HG02642 (cell line): ENCODE measurements at regions not wholly inside any gene's neighbourhood (a gene's known extent, or its start where the extent isn't known, plus 50 kb on each side); places are given as distances from the start of the nearest gene placed in this dataset.

Experiments used
- ATAC-seq: cut with Tn5 transposase; IDR thresholded peaks from one replicate; pipeline ENCODE4 v1.9.1; 2021; ENCODE audit warnings: mild to moderate bottlenecking; ENCODE audit not compliant: unreplicated experiment, poor library complexity

DNA sequence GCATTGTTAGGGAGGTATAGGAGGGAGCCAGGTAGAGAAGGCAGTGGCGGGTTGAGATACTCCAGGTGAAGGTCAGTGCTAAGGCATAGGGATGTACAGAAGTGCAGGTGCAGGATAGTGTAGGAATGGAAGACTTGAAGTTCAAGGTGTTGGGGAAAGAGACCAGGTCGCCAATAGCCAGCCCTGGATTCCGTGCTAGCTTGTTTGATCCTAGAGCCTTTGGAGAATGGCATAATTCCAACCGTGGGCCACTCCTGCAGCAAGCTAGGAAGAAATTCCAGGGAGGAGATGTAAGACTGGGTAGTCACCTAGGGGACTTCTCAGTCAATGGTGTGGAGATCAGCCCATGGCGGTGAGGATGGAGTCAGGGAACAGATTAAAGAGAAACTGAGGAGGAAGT is 272.7 kb downstream of the RPS24 start:
- no peak for ATAC-seq

GRCh38 chr10:78307576-78307975 is 273.9 kb downstream of the RPS24 start:
- ATAC-seq = no peak

GRCh38 chr10:78309536-78310237 is 276.0 kb downstream of the RPS24 start:
- no peak for ATAC-seq

- no peak for ATAC-seq
These were observed 276.9 kb downstream of the RPS24 start for GRCh38 chr10:78310481-78311080.

- no peak for ATAC-seq
These were observed 278.8 kb downstream of the RPS24 start for GRCh38 chr10:78312197-78313047.

DNA sequence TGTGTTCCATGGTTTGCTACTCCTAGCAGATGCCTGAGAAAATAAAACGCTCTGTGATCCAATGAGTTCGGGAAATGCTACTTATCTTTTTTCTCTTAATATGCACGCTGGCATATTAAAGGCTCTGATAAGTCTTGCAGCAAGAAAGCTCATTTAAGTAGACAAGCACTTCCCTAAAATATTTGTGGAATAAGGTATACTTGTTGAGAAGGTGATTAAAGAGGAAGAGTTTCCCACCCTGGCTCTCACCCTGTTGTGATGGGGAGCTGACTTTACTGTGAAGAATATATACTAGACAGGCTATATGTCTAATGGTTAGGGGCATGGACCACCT is 279.4 kb downstream of the RPS24 start:
- no peak for ATAC-seq

DNA sequence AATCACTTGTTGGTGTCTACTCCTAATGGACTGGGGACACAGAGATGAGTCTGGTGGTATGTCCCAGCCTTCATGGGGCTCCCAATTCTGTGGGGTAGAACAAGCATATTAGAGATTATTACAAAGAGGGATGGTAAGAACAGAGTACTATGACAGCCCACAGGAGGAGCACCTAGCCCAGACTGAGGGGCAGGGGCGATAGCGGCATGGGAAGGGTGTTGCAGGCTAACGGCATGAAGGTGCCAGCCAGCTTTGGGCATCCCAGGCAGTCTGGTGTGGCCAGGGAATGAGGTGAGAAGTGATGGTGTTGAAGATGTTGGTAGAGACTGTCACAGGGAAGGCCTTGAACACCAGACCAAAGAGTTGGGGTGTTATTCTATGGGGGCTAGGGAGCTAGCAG is 280.0 kb downstream of the RPS24 start:
- no peak for ATAC-seq

DNA sequence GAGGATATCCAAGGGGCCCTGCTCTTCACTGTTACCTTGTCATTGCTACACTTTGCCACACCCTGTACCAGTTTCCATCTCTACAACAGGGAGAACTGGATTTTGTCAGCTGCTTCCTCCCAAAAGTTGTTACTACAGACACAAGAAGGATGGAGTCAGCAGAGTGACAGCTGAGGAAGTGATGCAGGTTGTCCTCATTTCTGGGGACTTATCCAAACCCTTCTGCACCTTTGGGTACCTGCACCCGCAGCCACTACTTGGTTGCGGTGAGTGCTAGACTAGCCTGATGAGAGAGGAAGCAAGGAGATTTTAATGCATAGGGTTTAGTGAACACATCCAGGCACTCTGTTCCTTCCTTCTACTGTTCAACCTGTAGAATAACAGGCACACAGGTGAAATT is 281.0 kb downstream of the RPS24 start:
- ATAC-seq = no peak

- ATAC-seq = no peak
These were observed 282.8 kb downstream of the RPS24 start for GRCh38 chr10:78316451-78316931.

GRCh38 chr10:78318305-78318704 is 284.6 kb downstream of the RPS24 start:
- ATAC-seq = no peak

GRCh38 chr10:78319371-78319770 is 285.7 kb downstream of the RPS24 start:
- no peak for ATAC-seq

- ATAC-seq = no peak
These were observed 286.2 kb downstream of the RPS24 start for GRCh38 chr10:78319841-78320240.

DNA sequence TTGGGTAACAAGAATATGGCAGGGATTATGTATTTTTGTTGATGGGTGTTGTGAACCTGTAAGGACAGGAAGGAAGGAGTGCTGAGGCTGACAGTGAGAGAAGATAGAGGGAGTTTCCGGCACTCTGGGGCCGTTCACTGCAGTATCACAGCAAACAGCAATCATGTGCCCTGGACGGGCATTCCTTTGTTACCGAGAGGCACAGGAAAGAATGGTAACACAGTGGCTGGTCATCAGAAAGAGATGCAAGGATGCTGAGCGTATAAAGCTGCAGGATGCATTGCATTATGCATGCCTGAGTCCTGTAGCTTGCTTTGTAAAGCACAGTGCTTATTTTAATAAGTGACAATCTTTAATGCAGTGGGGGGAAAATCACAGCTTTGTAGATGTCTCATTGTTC is 286.8 kb downstream of the RPS24 start:
- no peak for ATAC-seq

DNA sequence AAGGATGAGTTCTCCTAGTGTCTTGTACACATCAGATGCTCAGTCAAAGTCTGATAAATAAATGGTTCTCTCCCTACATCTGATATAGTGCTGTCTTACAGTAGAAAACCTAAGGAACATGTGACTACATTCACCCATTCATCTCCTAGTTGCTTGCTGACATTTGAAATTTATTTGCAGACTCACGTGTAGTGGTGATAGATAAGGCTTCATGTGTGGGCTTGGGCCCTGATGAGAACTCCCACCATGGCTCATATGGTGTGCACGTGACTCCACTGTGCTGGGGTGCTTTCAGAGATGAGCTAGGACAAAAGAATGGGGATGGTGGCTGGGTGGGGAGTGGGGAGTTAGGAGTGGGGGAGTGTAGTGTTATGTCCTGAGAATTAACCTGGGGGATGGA is 287.3 kb downstream of the RPS24 start:
- no peak for ATAC-seq

DNA sequence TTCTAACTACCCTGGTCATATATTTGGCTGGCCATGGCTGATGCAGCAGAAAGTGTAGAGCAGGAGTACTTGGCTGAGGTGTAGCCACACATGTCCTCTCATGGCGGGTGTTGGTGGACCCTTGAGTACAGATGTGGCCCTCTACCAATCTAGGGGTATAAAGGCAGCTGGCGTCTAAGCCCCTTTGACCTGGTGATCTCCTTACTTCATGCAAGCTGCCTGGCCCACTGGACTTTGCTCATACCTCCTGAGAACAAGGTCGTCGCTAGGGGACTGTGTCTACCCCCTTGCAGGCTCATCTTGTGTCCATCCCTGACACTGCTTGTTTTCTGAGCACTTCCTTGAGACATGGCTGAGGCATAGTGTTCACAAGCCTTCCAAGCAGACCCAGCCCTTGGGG is 287.8 kb downstream of the RPS24 start:
- ATAC-seq = no peak

DNA sequence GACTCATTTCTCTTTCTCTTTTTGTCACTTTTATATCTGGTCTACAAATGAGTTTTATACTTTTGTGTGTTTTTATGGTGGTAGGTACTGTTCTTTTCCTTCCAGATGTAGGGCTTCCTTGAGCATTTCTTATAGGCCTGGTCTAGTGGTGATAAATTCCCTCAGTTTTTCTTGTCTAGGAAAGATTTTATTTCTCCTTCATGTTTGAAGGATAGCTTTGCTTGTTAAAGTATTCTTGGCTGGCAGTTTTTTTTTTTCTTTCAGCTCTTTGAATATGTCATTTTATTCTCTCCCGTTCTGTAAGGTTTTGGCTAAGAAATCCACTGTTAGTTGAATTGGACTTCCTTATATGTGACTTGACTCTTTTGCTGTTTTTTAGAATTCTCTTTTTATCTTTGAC is 292.7 kb downstream of the RPS24 start:
- ATAC-seq = no peak

GRCh38 chr10:78327778-78328591 is 294.3 kb downstream of the RPS24 start:
- no peak for ATAC-seq

- no peak for ATAC-seq
These were observed 295.1 kb downstream of the RPS24 start for GRCh38 chr10:78328592-78329404.

GRCh38 chr10:78330884-78331283 is 297.2 kb downstream of the RPS24 start:
- no peak for ATAC-seq
